GM23338 (cell line): ENCODE measurements at regions not wholly inside any gene's neighbourhood (a gene's known extent, or its start where the extent isn't known, plus 50 kb on each side); places are given as distances from the start of the nearest gene placed in this dataset.
A peak's percentile ranks its signal among the peaks of the same experiment; 100 is the strongest.
"Not testable (repeated sequence)": the region's sequence is repeated elsewhere in the genome, so short reads cannot be mapped to it uniquely, and the experiment has no call there.

Source experiments
- ATAC-seq: fragments of 200-7000 bp; cut with Tn5 transposase; 3 replicates; pipeline ENCODE4 v1.9.1; 2020
- DNase-seq: peaks from one replicate; pipeline ENCODE4 v3.0.0-alpha.2; 2015; ENCODE audit warnings: low spot score
- H2AFZ ChIP-seq: fragments of 200-600 bp; sonication (generic); 2 replicates; pipeline ENCODE4 v1.8.0; 2016; ENCODE audit warnings: antibody characterized with exemption, mild to moderate bottlenecking, moderate library complexity
- H3F3A ChIP-seq: fragments of 200-600 bp; sonication (generic); replicated peaks from 2 replicates; pipeline ENCODE4 v1.8.0; 2017; ENCODE audit warnings: antibody characterized with exemption, mixed run types, low read depth
- H3K27ac ChIP-seq: fragments of 200-600 bp; sonication (generic); 2 replicates; pipeline ENCODE4 v1.6.1; 2016; ENCODE audit warnings: low read depth
- H3K27me3 ChIP-seq: fragments of 200-600 bp; sonication (generic); 2 replicates; pipeline ENCODE4 v1.8.0; 2016; ENCODE audit warnings: mild to moderate bottlenecking, mixed run types, moderate library complexity; ENCODE audit not compliant: insufficient read depth
- H3K36me3 ChIP-seq: fragments of 200-600 bp; sonication (generic); 2 replicates; pipeline ENCODE4 v1.8.0; 2016; ENCODE audit warnings: mild to moderate bottlenecking; ENCODE audit not compliant: insufficient read depth
- H3K4me1 ChIP-seq: fragments of 200-600 bp; sonication (generic); 2 replicates; pipeline ENCODE4 v1.8.0; 2016; ENCODE audit warnings: mild to moderate bottlenecking, moderate library complexity; ENCODE audit not compliant: insufficient read depth
- H3K4me2 ChIP-seq: fragments of 200-600 bp; sonication (generic); 2 replicates; pipeline ENCODE4 v1.7.1; 2017; ENCODE audit warnings: mixed run types
- H3K4me3 ChIP-seq: fragments of 200-600 bp; sonication (generic); 2 replicates; pipeline ENCODE4 v1.6.1; 2016; ENCODE audit warnings: mixed run types
- H3K79me2 ChIP-seq: fragments of 200-600 bp; sonication (generic); replicated peaks from 2 replicates; pipeline ENCODE4 v1.8.0; 2017; ENCODE audit warnings: mild to moderate bottlenecking; ENCODE audit not compliant: insufficient read depth
- H3K9me2 ChIP-seq: fragments of 200-600 bp; sonication (generic); 2 replicates; pipeline ENCODE4 v1.8.0; 2017; ENCODE audit not compliant: insufficient read depth
- H4K20me1 ChIP-seq: fragments of 200-600 bp; sonication (generic); replicated peaks from 2 replicates; pipeline ENCODE4 v1.8.0; 2017; ENCODE audit warnings: mild to moderate bottlenecking; ENCODE audit not compliant: insufficient read depth
- H3K27ac Mint-ChIP-seq: 2 replicates; pipeline ENCODE4 v1.8.0; 2020; ENCODE audit warnings: inconsistent platforms, mild to moderate bottlenecking, moderate library complexity, mixed read lengths
- H3K27me3 Mint-ChIP-seq: 3 replicates; pipeline ENCODE4 v1.8.0; 2022; ENCODE audit warnings: low read depth, mild to moderate bottlenecking, moderate library complexity, mixed read lengths, inconsistent platforms; ENCODE audit not compliant: insufficient read depth, poor library complexity
- H3K36me3 Mint-ChIP-seq: 3 replicates; pipeline ENCODE4 v1.8.0; 2021; ENCODE audit warnings: low read depth, mild to moderate bottlenecking, inconsistent platforms, moderate library complexity, mixed read lengths
- H3K4me1 Mint-ChIP-seq: 3 replicates; pipeline ENCODE4 v1.8.0; 2020; ENCODE audit warnings: mild to moderate bottlenecking, inconsistent platforms, mixed read lengths
- H3K4me3 Mint-ChIP-seq: 3 replicates; pipeline ENCODE4 v1.8.0; 2021; ENCODE audit warnings: moderate library complexity, mild to moderate bottlenecking, inconsistent platforms, mixed read lengths
- H3K9me3 Mint-ChIP-seq: 3 replicates; pipeline ENCODE4 v1.8.0; 2020; ENCODE audit warnings: moderate library complexity, mild to moderate bottlenecking, inconsistent platforms, mixed read lengths
- CTCF ChIP-seq, 2 experiments: fragments of 200-600 bp in 1 of 2; sonication (generic) in 1 of 2; conservative IDR thresholded peaks; 2 replicates each; pipeline versions ENCODE4 v1.5.1 to v1.6.1; 2016 to 2017; ENCODE audit warnings: antibody characterized with exemption in 2 of 2, low read depth in 2 of 2, mild to moderate bottlenecking in 2 of 2, moderate library complexity in 1 of 2

DNA sequence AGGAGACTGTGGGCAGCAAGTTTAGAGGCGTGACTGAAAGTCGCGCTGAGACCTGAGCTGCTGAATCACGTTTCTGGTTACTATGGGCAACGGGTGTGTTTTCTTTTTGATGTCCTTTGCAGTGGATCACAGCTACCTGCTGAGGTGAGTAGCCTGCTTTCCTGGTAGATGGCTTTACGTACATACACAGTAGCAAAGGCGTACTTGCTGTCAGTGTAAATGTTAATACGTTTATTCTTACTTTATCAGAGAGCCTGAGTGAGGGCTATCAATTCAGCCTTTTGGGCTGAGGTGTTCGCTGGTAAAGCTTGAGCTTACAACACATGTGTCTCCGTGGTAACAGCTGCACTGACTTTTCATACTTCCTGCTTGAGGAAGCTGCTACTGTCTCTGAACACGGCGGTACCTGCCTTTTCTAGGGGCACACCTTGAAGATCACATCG lies 165.1 kb upstream of the CCZ1B start:
- not testable (repeated sequence) for H3K4me3 ChIP-seq, H3K79me2 ChIP-seq, H3K27ac ChIP-seq, H2AFZ ChIP-seq, H3K4me1 ChIP-seq, H3K36me3 ChIP-seq, H3K27me3 Mint-ChIP-seq, H3K9me3 Mint-ChIP-seq, ATAC-seq, H3K9me2 ChIP-seq, H4K20me1 ChIP-seq, H3K4me3 Mint-ChIP-seq, H3K27ac Mint-ChIP-seq, H3K36me3 Mint-ChIP-seq, H3K27me3 ChIP-seq, H3F3A ChIP-seq
- peak; percentile 72 for DNase-seq
- H3K4me2 ChIP-seq, result 0 out of 2 replicates have a peak overlapping the region, but pooled peaks have one; percentile 49
- H3K4me1 Mint-ChIP-seq, result peaks cover 25% of the 10 kb centered on the region

- not testable (repeated sequence) for H3K4me1 ChIP-seq, DNase-seq, H4K20me1 ChIP-seq, H3K27me3 ChIP-seq, H2AFZ ChIP-seq, H3K36me3 ChIP-seq, H3K4me3 Mint-ChIP-seq, H3K27ac ChIP-seq, H3K27me3 Mint-ChIP-seq, ATAC-seq, H3K27ac Mint-ChIP-seq, H3K9me3 Mint-ChIP-seq, H3K9me2 ChIP-seq, H3K79me2 ChIP-seq, H3F3A ChIP-seq, H3K4me3 ChIP-seq, H3K4me2 ChIP-seq, H3K36me3 Mint-ChIP-seq
- peaks cover 25% of the 10 kb centered on the region for H3K4me1 Mint-ChIP-seq
These were observed 165.6 kb upstream of the CCZ1B start for GRCh38 chr7:6991686-6992085.

DNA sequence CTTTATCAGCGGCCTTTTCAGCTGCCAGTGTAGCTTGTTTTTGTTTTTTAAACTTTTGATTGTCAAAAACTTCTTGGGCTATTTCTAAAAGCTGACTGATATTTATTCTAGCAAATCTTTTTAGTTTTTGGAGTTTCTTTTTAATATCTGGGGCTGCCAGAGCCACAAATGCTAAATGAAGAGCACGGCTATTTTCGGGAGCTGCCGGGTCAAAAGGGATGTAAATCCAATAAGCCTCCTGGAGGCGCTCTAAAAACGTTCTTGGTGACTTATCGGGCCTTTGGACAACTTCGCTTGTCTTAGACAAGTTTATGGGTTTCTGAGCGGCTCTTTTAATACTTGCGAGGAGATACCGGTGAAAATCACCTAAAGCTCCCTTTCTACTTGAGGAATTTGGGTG lies 166.1 kb upstream of the CCZ1B start:
- not testable (repeated sequence) for H3K4me3 ChIP-seq, H3K79me2 ChIP-seq, H3K27me3 ChIP-seq, H3K36me3 ChIP-seq, H3F3A ChIP-seq, H3K4me3 Mint-ChIP-seq, H3K4me1 ChIP-seq, ATAC-seq, DNase-seq, H4K20me1 ChIP-seq, H3K27me3 Mint-ChIP-seq, H3K36me3 Mint-ChIP-seq, H3K27ac Mint-ChIP-seq, H2AFZ ChIP-seq, H3K27ac ChIP-seq, H3K9me3 Mint-ChIP-seq, H3K9me2 ChIP-seq, H3K4me2 ChIP-seq
- peaks cover 25% of the 10 kb centered on the region for H3K4me1 Mint-ChIP-seq
- TF ChIP-seq CTCF (conservative IDR thresholded peaks at IDR 0.05; ENCODE audit: low read depth in 2 of 2), result peak; percentile 23 to 42; a peak in 3 of 4 replicates

DNA sequence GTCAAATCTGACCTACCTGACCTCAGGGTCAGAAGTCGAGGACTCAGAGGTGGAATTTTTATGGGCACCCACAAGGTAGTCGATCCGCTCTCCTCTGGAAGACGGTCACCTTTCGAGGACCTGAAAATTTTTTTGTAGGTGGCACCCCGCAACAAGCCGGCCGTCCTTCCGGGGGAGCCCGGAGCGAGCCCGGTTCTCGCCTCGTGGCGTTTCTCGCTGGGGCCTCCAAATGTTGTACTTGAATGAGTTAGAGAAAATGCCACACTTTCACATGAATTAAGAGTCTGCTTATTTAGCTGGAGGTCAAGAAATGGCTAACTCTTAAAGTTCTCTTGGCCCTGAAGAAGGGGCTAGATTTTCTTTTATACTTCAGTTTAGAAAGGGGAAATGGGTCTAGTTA lies 169.0 kb upstream of the CCZ1B start:
- peaks cover 15% of the 10 kb centered on the region for H3K9me3 Mint-ChIP-seq
- H2AFZ ChIP-seq, H3K4me2 ChIP-seq, H4K20me1 ChIP-seq, H3K4me3 Mint-ChIP-seq, H3K4me1 ChIP-seq, H3K36me3 ChIP-seq, H3K27ac Mint-ChIP-seq, H3K27me3 Mint-ChIP-seq, H3K4me3 ChIP-seq, H3K27ac ChIP-seq, H3K36me3 Mint-ChIP-seq, H3F3A ChIP-seq, ATAC-seq, DNase-seq, H3K9me2 ChIP-seq, H3K27me3 ChIP-seq, H3K79me2 ChIP-seq: not testable (repeated sequence)
- peaks cover 25% of the 10 kb centered on the region for H3K4me1 Mint-ChIP-seq

DNA sequence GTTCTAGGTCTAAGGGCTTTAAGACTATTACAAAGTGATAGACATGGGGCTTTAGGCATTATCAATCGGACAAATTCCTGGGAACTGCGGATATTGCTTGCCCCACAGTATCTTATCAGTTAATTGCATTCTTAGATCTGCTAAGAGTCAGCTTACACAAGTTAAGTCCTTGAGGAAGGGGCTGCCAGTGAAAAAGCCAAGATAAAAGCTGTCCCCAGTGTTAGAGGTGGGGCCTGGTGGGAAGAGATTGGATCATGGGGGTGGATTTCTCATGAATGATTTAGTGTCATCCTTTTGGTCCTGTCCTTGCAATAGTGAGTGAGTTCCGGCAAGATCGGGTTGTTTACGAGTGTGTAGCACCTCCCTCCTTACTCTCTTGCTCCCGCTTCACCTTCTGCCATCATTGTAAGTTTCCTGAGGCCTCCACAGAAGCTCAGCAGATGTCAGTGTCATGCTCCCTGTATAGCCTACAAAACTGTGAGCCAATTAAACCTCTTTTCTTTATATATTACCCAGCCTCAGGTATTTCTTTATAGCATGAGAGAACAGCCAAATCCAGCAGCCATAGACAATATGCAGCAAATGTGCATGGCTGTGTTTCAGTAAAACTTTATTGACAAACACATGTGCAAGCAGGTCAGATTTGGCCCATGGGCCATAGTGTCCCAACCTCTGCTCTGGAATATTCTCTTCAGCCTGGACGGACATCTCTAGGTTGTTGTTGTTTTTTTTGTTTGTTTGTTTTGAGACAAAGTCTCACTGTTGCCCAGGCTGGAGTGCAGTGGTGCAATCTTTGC lies 169.6 kb upstream of the CCZ1B start:
- H3K27ac ChIP-seq, H3F3A ChIP-seq, H3K79me2 ChIP-seq, ATAC-seq, H3K4me1 ChIP-seq, H3K4me3 ChIP-seq, DNase-seq, H3K27me3 ChIP-seq, H2AFZ ChIP-seq, H3K9me2 ChIP-seq, H3K4me2 ChIP-seq, H3K27ac Mint-ChIP-seq, H4K20me1 ChIP-seq, H3K36me3 ChIP-seq, H3K27me3 Mint-ChIP-seq, H3K4me3 Mint-ChIP-seq: not testable (repeated sequence)
- peaks cover 21% of the 10 kb centered on the region for H3K9me3 Mint-ChIP-seq
- peaks cover 15% of the 10 kb centered on the region for H3K36me3 Mint-ChIP-seq
- peaks cover 24% of the 10 kb centered on the region for H3K4me1 Mint-ChIP-seq

- not testable (repeated sequence) for H3K27me3 ChIP-seq, H3K4me3 ChIP-seq, H3K27ac Mint-ChIP-seq, H2AFZ ChIP-seq, H3K27me3 Mint-ChIP-seq, H3K4me2 ChIP-seq, H3K27ac ChIP-seq, H3K79me2 ChIP-seq, ATAC-seq, H3K9me2 ChIP-seq, H3K4me3 Mint-ChIP-seq, H3F3A ChIP-seq, H3K36me3 ChIP-seq, DNase-seq, H4K20me1 ChIP-seq
- H3K36me3 Mint-ChIP-seq, result peaks cover 16% of the 10 kb centered on the region
- peaks cover 12% of the 10 kb centered on the region; the same call in 1 of the 2 replicates for H3K4me1 ChIP-seq
- H3K9me3 Mint-ChIP-seq, result peaks cover 23% of the 10 kb centered on the region
- peaks cover 23% of the 10 kb centered on the region for H3K4me1 Mint-ChIP-seq
These were observed 173.1 kb upstream of the CCZ1B start for GRCh38 chr7:6999067-6999666.
